Trophoblast cell (in vitro differentiated cells and primary cell): ENCODE measurements at regions not wholly inside any gene's neighbourhood (a gene's known extent, or its start where the extent isn't known, plus 50 kb on each side); places are given as distances from the start of the nearest gene placed in this dataset.

Experiments
- DNase-seq, 2 donors: peaks; one replicate each; pipeline ENCODE4 v3.0.0-alpha.2; 2016
- H2AFZ ChIP-seq: 2 replicates; pipeline ENCODE4 v1.6.1; 2013; ENCODE audit warnings: low read length, moderate library complexity, mild to moderate bottlenecking; ENCODE audit not compliant: insufficient read depth, poor library complexity
- H2AK5ac ChIP-seq: 2 replicates; pipeline ENCODE4 v1.6.1; 2013; ENCODE audit warnings: mild to moderate bottlenecking, low read length
- H2BK120ac ChIP-seq: 2 replicates; pipeline ENCODE4 v1.6.1; 2013; ENCODE audit warnings: low read length, mild to moderate bottlenecking, moderate library complexity; ENCODE audit not compliant: insufficient read depth, poor library complexity
- H2BK12ac ChIP-seq: 2 replicates; pipeline ENCODE4 v1.6.1; 2013; ENCODE audit warnings: mild to moderate bottlenecking, low read length, moderate library complexity
- H2BK5ac ChIP-seq: 2 replicates; pipeline ENCODE4 v1.6.1; 2013; ENCODE audit warnings: low read length, low read depth, moderate library complexity, mild to moderate bottlenecking; ENCODE audit not compliant: poor library complexity
- H3K14ac ChIP-seq: 2 replicates; pipeline ENCODE4 v1.6.1; 2013; ENCODE audit warnings: mild to moderate bottlenecking, low read length
- H3K18ac ChIP-seq: 2 replicates; pipeline ENCODE4 v1.6.1; 2013; ENCODE audit warnings: mild to moderate bottlenecking, low read length
- H3K23ac ChIP-seq: 2 replicates; pipeline ENCODE4 v1.6.1; 2013; ENCODE audit warnings: low read length
- H3K27ac ChIP-seq: 2 replicates; pipeline ENCODE4 v1.5.1; 2013; ENCODE audit warnings: low read depth, mild to moderate bottlenecking, inconsistent platforms, low read length, moderate library complexity
- H3K27me3 ChIP-seq: 2 replicates; pipeline ENCODE4 v1.6.1; 2013; ENCODE audit warnings: inconsistent platforms, mild to moderate bottlenecking, low read length, moderate library complexity; ENCODE audit not compliant: insufficient read depth
- H3K36me3 ChIP-seq, 2 experiments: 1 replicate in 1 of 2; 2 replicates in 1 of 2; pipeline ENCODE4 v1.6.1; 2013; ENCODE audit warnings: low read length in 2 of 2, mild to moderate bottlenecking in 2 of 2, moderate library complexity in 1 of 2; ENCODE audit not compliant: insufficient read depth in 2 of 2, control insufficient read depth in 1 of 2
- H3K4ac ChIP-seq: 2 replicates; pipeline ENCODE4 v1.6.1; 2013; ENCODE audit warnings: low read depth, mild to moderate bottlenecking, low read length, moderate library complexity
- H3K4me1 ChIP-seq, 2 experiments: 1 replicate in 1 of 2; 2 replicates in 1 of 2; pipeline ENCODE4 v1.6.1; 2013; ENCODE audit warnings: low read length in 2 of 2, mild to moderate bottlenecking in 2 of 2, moderate library complexity in 1 of 2; ENCODE audit not compliant: insufficient read depth in 2 of 2, control insufficient read depth in 1 of 2
- H3K4me2 ChIP-seq: 2 replicates; pipeline ENCODE4 v1.6.1; 2013; ENCODE audit warnings: inconsistent platforms, mild to moderate bottlenecking, low read length, moderate library complexity
- H3K4me3 ChIP-seq: 2 replicates; pipeline ENCODE4 v1.5.1; 2013; ENCODE audit warnings: mild to moderate bottlenecking, low read depth, low read length, inconsistent platforms
- H3K79me1 ChIP-seq: one replicate; pipeline ENCODE4 v1.6.1; 2013; ENCODE audit warnings: low read length
- H3K79me2 ChIP-seq: 2 replicates; pipeline ENCODE4 v1.6.1; 2013; ENCODE audit warnings: low read length, mild to moderate bottlenecking; ENCODE audit not compliant: control insufficient read depth, insufficient read depth, poor library complexity
- H3K9ac ChIP-seq: 2 replicates; pipeline ENCODE4 v1.6.1; 2013; ENCODE audit warnings: mild to moderate bottlenecking, low read length
- H3K9me3 ChIP-seq: 2 replicates; pipeline ENCODE4 v1.6.1; 2013; ENCODE audit warnings: low read depth, mild to moderate bottlenecking, control low read depth, inconsistent platforms, low read length; ENCODE audit not compliant: insufficient read depth
- H4K12ac ChIP-seq: 2 replicates; pipeline ENCODE4 v1.6.1; 2013; ENCODE audit warnings: low read depth, mild to moderate bottlenecking, low read length, moderate library complexity
- H4K8ac ChIP-seq: 2 replicates; pipeline ENCODE4 v1.6.1; 2013; ENCODE audit warnings: low read depth, mild to moderate bottlenecking, low read length, moderate library complexity
- H4K91ac ChIP-seq: one replicate; pipeline ENCODE4 v1.6.1; 2013; ENCODE audit warnings: low read depth, mild to moderate bottlenecking, low read length, moderate library complexity
- WGBS: extraction: QIAGEN DNeasy Blood & Tissue Kit; methylation state at CpG from one replicate; pipeline ENCODE4 v1.1.7; 2013; ENCODE audit warnings: missing lambda C conversion rate; ENCODE audit not compliant: insufficient read length, insufficient coverage; ENCODE audit errors: extremely low coverage; 5-methylcytosine and 5-hydroxymethylcytosine counted together

- Histone ChIP-seq H4K91ac (no peak overlapping the region), H3K4me2 (no peak overlapping the region), H2AFZ (no peak overlapping the region), H2AK5ac (no peak overlapping the region), H3K27ac (no peak overlapping the region), H3K23ac (no peak overlapping the region), H3K18ac (no peak overlapping the region), H2BK120ac (no peak overlapping the region), H4K12ac (no peak overlapping the region), H3K14ac (no peak overlapping the region), H3K4ac (no peak overlapping the region), H2BK5ac (no peak overlapping the region), H3K4me1 (no peaks in the 10 kb centered on the region), H3K36me3 (no peaks in the 10 kb centered on the region), H3K79me2 (no peaks in the 10 kb centered on the region), H4K8ac (no peak overlapping the region), H3K79me1 (no peaks in the 10 kb centered on the region), H3K9ac (no peak overlapping the region), H2BK12ac (no peak overlapping the region), H3K4me3 (no peak overlapping the region), H3K27me3 (no peaks in the 10 kb centered on the region), H3K9me3 (peaks cover 3% of the 10 kb centered on the region)
- DNase-seq: peak in 1 of 2 donors; percentile 17
- no CpG with 5 or more reads among the region's 10 CpGs for whole genome bisulfite sequencing
These were observed 116.2 kb upstream of the STMND1 start for GRCh38 chr6:16985513-16986284.

- H3K4ac ChIP-seq: no peak overlapping the region
- H3K14ac ChIP-seq: no peak overlapping the region
- H3K36me3 ChIP-seq: no peaks in the 10 kb centered on the region
- no peaks in the 10 kb centered on the region for H3K27me3 ChIP-seq
- H3K9ac ChIP-seq: no peak overlapping the region
- H4K12ac ChIP-seq: no peak overlapping the region
- H3K79me1 ChIP-seq: no peaks in the 10 kb centered on the region
- no peak overlapping the region for H3K4me2 ChIP-seq
- H2AFZ ChIP-seq: no peak overlapping the region
- H4K91ac ChIP-seq: no peak overlapping the region
- H3K18ac ChIP-seq: no peak overlapping the region
- H4K8ac ChIP-seq: no peak overlapping the region
- H3K23ac ChIP-seq: no peak overlapping the region
- no peaks in the 10 kb centered on the region for H3K79me2 ChIP-seq
- no peak overlapping the region for H3K4me3 ChIP-seq
- no CpG with 5 or more reads among the region's 3 CpGs for WGBS
- H3K27ac ChIP-seq: no peak overlapping the region
- H2BK120ac ChIP-seq: no peak overlapping the region
- no peak overlapping the region for H2AK5ac ChIP-seq
- no peak overlapping the region for H2BK12ac ChIP-seq
- DNase-seq: no peak
- no peaks in the 10 kb centered on the region for H3K4me1 ChIP-seq
- no peaks in the 10 kb centered on the region for H3K9me3 ChIP-seq
- no peak overlapping the region for H2BK5ac ChIP-seq
These were observed 119.0 kb upstream of the STMND1 start for GRCh38 chr6:16982807-16983206.

- Histone ChIP-seq H4K91ac (no peak overlapping the region), H4K12ac (no peak overlapping the region), H3K4me1 (no peaks in the 10 kb centered on the region), H4K8ac (no peak overlapping the region), H2BK12ac (no peak overlapping the region), H3K79me1 (no peaks in the 10 kb centered on the region), H3K23ac (no peak overlapping the region), H3K18ac (no peak overlapping the region), H3K4me2 (no peak overlapping the region), H2AFZ (no peak overlapping the region), H3K79me2 (no peaks in the 10 kb centered on the region), H3K36me3 (no peaks in the 10 kb centered on the region), H2BK5ac (no peak overlapping the region), H3K27me3 (no peaks in the 10 kb centered on the region), H2AK5ac (no peak overlapping the region), H3K9ac (no peak overlapping the region), H3K14ac (no peak overlapping the region), H3K4me3 (no peak overlapping the region), H2BK120ac (no peak overlapping the region), H3K4ac (no peak overlapping the region), H3K27ac (no peak overlapping the region), H3K9me3 (no peaks in the 10 kb centered on the region)
- DNase-seq: no peak
- WGBS: no CpG with 5 or more reads among the region's 7 CpGs
These were observed 122.0 kb upstream of the STMND1 start for GRCh38 chr6:16979677-16980370.

- no peak overlapping the region for H4K8ac ChIP-seq
- H2AFZ ChIP-seq: no peak overlapping the region
- no peak overlapping the region for H4K12ac ChIP-seq
- no peak overlapping the region for H2BK12ac ChIP-seq
- no peak overlapping the region for H3K18ac ChIP-seq
- H3K27ac ChIP-seq: no peak overlapping the region
- no peak for DNase-seq
- no peak overlapping the region for H4K91ac ChIP-seq
- no peak overlapping the region for H3K9ac ChIP-seq
- no peaks in the 10 kb centered on the region for H3K4me1 ChIP-seq
- H3K79me1 ChIP-seq: no peaks in the 10 kb centered on the region
- no peak overlapping the region for H2BK120ac ChIP-seq
- no peaks in the 10 kb centered on the region for H3K79me2 ChIP-seq
- H3K14ac ChIP-seq: no peak overlapping the region
- H2AK5ac ChIP-seq: no peak overlapping the region
- H2BK5ac ChIP-seq: no peak overlapping the region
- no peak overlapping the region for H3K4ac ChIP-seq
- no peaks in the 10 kb centered on the region for H3K27me3 ChIP-seq
- H3K9me3 ChIP-seq: no peaks in the 10 kb centered on the region
- no peak overlapping the region for H3K23ac ChIP-seq
- H3K36me3 ChIP-seq: no peaks in the 10 kb centered on the region
- H3K4me2 ChIP-seq: no peak overlapping the region
- H3K4me3 ChIP-seq: no peak overlapping the region
These were observed 123.2 kb upstream of the STMND1 start for GRCh38 chr6:16978686-16979085.
